Kidney (tissue), 13 donors: ENCODE measurements at regions not wholly inside any gene's neighbourhood (a gene's known extent, or its start where the extent isn't known, plus 50 kb on each side); places are given as distances from the start of the nearest gene placed in this dataset.

ENCODE experiments used
- DNase-seq, 5 donors: peaks; one replicate each; pipeline ENCODE4 v3.0.0-alpha.2; 2013 to 2020
- FAIRE-seq: peaks from 2 replicates; lab custom pipeline; 2012; peaks lifted over from hg19 to GRCh38; lab: Jason Lieb, UNC
- H3K27ac ChIP-seq, 2 donors: one replicate each; pipeline ENCODE4 v1.7.0; 2013; ENCODE audit warnings: low read depth in 2 of 2, low read length in 2 of 2, inconsistent platforms in 1 of 2
- H3K27me3 ChIP-seq: one replicate; pipeline ENCODE4 v1.7.1; 2013; ENCODE audit warnings: low read length, inconsistent platforms; ENCODE audit not compliant: control insufficient read depth, insufficient read depth
- H3K36me3 ChIP-seq, 3 donors: one replicate each; pipeline versions ENCODE4 v1.7.0 to v1.7.1; 2013; ENCODE audit warnings: low read length in 3 of 3, control low read depth in 1 of 3, inconsistent platforms in 1 of 3; ENCODE audit not compliant: insufficient read depth in 3 of 3, control insufficient read depth in 2 of 3
- H3K4me1 ChIP-seq, 3 donors: one replicate each; pipeline versions ENCODE4 v1.7.0 to v1.7.1; 2013; ENCODE audit warnings: low read length in 3 of 3, inconsistent platforms in 1 of 3, low read depth in 1 of 3; ENCODE audit not compliant: control insufficient read depth in 2 of 3, insufficient read depth in 2 of 3
- H3K4me3 ChIP-seq, 3 donors: one replicate each; pipeline versions ENCODE4 v1.7.0 to v1.8.1; 2013; ENCODE audit warnings: low read length in 3 of 3, control low read depth in 1 of 3, inconsistent platforms in 1 of 3
- H3K9ac ChIP-seq, 3 donors: one replicate each; pipeline versions ENCODE4 v1.7.0 to v1.7.1; 2013; ENCODE audit warnings: low read length in 3 of 3, control low read depth in 1 of 3, inconsistent platforms in 1 of 3
- H3K9me3 ChIP-seq, 3 donors: one replicate each; pipeline versions ENCODE4 v1.7.0 to v1.7.1; 2013; ENCODE audit warnings: low read length in 3 of 3, control low read depth in 1 of 3, inconsistent platforms in 1 of 3; ENCODE audit not compliant: control insufficient read depth in 2 of 3, insufficient read depth in 1 of 3
- CTCF ChIP-seq: IDR thresholded peaks from 3 replicates; pipeline ENCODE4 v1.5.1; 2012; ENCODE audit warnings: mild to moderate bottlenecking, moderate library complexity, borderline replicate concordance; ENCODE audit not compliant: insufficient read depth; ENCODE audit errors: extremely low read depth
- intact Hi-C: fragments of 100-400 bp; cut with DNase I; formaldehyde crosslinking; loops from one replicate; pipeline ENCODE4 v1.11.1; 2022
- donor health status: control.
- donor health status: control.
- donor health status: control.
- donor health status: control.
- donor health status: control.
- donor health status: DM: yes; HTN: yes; CAD: no.
- donor health status: Normal renal cell carcinoma (clear cell type).

GRCh38 chr6:159508931-159509330 is 184.1 kb downstream of the SOD2 start:
- TF ChIP-seq CTCF, result no peak
- Histone ChIP-seq H3K4me1 (no peaks in the 10 kb centered on the region), H3K27me3 (no peaks in the 10 kb centered on the region), H3K27ac (no peak overlapping the region), H3K4me3 (no peak overlapping the region), H3K36me3 (no peaks in the 10 kb centered on the region), H3K9ac (no peak overlapping the region), H3K9me3 (no peaks in the 10 kb centered on the region)
- intact Hi-C loops, result no loop called here
- FAIRE-seq (no peak), DNase-seq (no peak)

GRCh38 chr6:159506048-159506447 is 187.0 kb downstream of the SOD2 start:
- no peak for TF ChIP-seq CTCF

GRCh38 chr6:159505140-159505922 is 187.7 kb downstream of the SOD2 start:
- FAIRE-seq, result no peak
- Histone ChIP-seq H3K36me3 (no peaks in the 10 kb centered on the region), H3K4me3 (no peak overlapping the region), H3K9ac (no peak overlapping the region), H3K27me3 (no peaks in the 10 kb centered on the region), H3K27ac (no peak overlapping the region), H3K4me1 (no peaks in the 10 kb centered on the region), H3K9me3 (no peaks in the 10 kb centered on the region)
- peak in 1 of 5 donors; percentile 30 for DNase-seq
- intact Hi-C loops, result no loop called here
- no peak for TF ChIP-seq CTCF

More at GRCh38 chr6:159506048-159506447, 187.0 kb downstream of the SOD2 start:
- Histone ChIP-seq H3K4me1 (no peaks in the 10 kb centered on the region), H3K27me3 (no peaks in the 10 kb centered on the region), H3K27ac (no peak overlapping the region), H3K4me3 (no peak overlapping the region), H3K9ac (no peak overlapping the region), H3K36me3 (no peaks in the 10 kb centered on the region), H3K9me3 (no peaks in the 10 kb centered on the region)
- DNase-seq, result peak in 1 of 5 donors; percentile 37
- intact Hi-C loops, result no loop called here
- no peak for FAIRE-seq
